Occipital lobe (tissue), 1 donor: ENCODE measurements at regions not wholly inside any gene's neighbourhood (a gene's known extent, or its start where the extent isn't known, plus 50 kb on each side); places are given as distances from the start of the nearest gene placed in this dataset.

Source experiments
- DNase-seq: peaks from one replicate; lab custom pipeline; 2025; lab: John Stamatoyannopoulos, UW

DNA sequence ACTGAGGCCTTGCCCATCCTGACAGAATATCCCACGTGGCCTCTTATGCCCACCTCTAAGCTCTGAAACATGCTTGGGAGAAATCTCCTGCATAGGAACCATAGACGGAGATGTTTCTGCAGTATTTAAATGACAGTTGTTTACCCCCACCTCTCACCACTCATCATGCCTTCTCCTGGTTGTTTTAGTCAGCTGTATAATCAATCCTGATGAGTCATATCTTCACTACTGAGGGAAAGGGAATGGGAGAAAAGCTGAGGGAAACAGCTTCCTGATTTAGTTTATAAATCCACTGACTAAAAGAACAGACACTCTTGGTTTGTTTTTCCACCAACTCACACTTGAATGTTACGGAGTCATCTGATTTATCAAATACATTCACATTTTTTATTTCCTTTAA lies 113.2 kb upstream of the TENT5A start:
- no peak for DNase-seq

DNA sequence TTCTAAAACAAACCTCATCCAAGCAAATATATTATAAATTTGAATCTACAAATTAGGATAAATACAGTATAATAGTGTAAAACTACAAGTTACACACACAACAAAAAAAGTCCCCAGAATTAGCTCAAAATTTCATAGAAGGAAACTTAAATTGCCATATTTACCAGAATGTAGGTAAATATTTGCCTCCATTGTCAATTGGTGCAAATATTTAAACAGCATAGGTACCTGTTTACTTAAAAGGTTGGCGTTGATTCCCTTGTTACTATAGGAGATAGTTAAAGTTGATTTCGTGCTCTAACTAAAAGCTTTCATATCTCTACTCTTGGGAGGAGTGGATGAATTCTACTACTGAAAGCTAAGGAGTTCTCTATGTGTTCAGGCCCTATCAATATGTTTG lies 111.6 kb upstream of the TENT5A start:
- no peak for DNase-seq

DNA sequence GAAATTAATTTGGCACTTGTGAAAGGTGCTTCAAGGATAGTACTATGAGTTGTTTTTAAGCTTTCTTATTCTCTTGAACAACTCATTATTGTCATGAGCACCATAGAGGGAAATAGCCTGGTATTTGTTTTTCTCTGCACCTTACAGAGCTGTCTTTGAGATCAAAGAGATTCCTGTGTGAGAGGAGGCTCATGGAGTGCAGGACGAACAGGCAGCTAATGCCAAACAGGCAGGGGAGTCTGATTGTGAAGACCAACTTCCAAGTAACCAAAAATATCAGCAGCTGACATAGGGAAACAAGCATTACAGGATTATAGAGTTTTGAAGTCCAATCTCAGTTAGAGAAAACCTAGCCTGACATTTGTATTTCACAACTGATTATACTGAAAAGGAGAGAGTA lies 110.6 kb upstream of the TENT5A start:
- DNase-seq, result no peak

DNA sequence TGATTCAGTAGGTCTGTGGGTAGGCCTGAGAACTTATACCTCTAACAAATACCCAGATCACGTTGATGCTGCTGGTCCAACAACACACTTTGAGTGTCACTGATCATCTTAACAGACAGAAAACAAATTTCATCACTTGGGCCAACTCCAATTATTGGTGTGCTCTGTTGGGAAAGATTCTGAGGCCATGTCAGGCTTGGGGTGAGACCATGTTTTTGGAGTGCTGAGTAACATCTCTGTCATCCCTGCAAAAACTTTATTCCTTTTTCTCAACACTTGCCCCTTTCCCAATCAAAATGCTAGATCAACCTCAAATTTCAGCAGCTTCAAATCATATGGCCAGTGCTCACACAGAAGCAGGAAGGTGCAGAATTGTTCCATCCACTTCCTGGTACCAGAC lies 108.8 kb upstream of the TENT5A start:
- no peak for DNase-seq

GRCh38 chr6:81859884-81860283 lies 107.4 kb upstream of the TENT5A start:
- no peak for DNase-seq

DNA sequence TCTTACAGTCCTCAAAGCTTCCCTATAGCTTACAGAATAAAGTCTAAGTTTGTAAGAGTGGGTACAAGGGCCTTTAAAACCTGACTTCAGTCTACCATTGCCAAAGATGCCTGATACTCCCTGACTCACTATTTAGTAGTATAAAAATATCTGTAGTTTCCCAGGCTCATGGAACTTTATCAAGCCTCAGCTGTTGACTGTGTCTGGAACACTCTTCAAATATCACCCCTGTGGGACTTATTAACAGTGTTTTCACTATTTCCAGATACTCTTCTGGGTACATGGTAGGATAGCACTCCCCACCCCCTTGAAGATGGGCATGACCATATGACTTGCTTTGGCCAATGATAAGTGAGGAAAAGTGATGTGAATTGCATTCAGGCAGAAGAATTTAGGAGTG lies 105.3 kb upstream of the TENT5A start:
- no peak for DNase-seq

DNA sequence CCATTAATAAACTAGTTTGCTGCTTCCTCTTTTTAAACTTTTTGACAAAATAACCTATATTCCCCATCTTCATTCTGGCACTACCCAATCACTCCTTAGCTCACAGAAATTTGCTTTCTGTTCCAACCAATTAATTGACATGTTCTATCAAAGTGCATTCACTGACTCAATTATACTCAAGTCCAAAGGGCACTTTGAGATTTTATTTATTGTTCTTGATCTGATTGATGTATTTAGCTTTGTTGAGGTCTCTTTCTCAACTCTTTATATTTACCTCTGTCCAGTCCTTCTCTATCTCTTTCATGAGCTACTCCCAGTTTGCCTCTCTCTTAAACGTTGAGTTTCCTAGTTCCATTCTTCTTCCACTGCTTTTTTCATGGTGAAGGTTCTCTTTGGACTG lies 104.4 kb upstream of the TENT5A start:
- DNase-seq, result no peak

GRCh38 chr6:81854474-81854873 lies 102.0 kb upstream of the TENT5A start:
- no peak for DNase-seq

- no peak for DNase-seq
Measured at GRCh38 chr6:81853975-81854374, 101.5 kb upstream of the TENT5A start.

- DNase-seq, result no peak
Measured at GRCh38 chr6:81849248-81849647, 96.8 kb upstream of the TENT5A start.

GRCh38 chr6:81847866-81848265 lies 95.4 kb upstream of the TENT5A start:
- no peak for DNase-seq

DNA sequence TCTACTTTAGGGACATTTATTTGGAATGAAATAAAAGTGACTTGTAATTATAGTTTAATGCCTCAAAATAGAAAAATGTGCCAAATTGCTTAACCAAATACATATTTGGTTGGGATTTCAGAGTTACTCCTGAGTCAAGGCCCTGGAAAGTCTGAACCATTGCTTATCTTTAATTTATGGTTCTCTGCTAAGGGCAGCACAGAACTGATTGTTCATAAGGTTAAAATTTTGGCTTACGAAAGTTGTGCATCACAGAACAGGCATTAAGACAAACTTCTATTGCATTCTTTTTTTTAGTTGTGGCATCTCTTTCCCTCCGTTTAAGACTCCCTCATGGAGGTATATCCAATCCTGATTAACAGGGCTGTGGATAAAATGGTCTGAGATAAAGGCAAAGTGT lies 92.2 kb upstream of the TENT5A start:
- no peak for DNase-seq

GRCh38 chr6:81843302-81843701 lies 90.8 kb upstream of the TENT5A start:
- DNase-seq, result no peak

- DNase-seq, result no peak
Measured at GRCh38 chr6:81842254-81842653, 89.8 kb upstream of the TENT5A start.

DNA sequence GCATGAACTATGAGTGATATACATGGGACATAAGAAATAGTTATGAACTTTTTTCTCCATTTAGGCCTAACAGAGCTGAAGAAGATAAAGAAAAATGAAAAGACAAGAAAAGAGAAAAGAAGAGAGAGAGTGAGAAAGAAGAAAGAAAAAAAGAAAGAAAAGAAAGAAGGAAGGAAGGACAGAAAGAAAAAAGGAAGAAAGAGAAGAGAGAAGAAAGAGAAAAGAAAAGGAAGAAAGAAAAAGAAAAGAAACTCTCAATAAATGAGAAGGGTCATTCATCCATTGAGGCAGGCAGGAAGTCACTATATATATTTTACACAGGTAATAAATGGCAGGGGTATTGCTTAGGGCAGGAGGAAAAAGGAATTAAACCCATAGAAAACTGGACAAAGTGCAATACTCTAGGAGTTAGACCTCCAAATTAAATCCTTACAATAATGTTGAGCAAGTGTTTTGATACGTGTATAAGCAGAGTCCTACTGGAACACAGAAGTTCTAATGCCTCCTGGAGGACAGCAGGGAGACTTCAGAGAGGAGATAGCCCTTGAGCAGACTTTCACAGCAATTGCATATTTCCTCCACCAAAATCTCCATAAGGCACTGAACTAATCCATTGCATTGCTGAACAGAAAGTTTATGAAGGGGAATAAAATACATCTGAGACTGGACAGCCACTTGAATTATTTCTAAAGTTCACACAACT lies 86.4 kb upstream of the TENT5A start:
- DNase-seq, result no peak

DNA sequence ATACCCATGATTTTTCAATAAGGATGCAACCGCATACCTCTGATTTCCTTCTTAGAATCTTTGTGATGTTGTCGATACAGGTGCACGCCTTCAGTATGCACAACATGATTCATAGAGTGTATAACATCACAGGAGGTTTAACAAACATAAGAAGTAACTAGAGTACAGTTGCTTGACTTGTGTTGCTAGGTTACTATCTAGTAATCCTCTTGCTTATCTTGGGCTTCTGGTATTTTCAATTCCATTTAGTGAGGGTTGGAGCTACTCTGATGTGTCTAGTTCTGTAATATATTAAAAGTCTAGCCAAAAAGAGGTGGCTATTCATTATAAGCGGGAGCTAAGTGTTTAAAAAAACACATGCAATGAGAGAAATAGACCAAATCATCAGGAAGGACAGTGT lies 85.5 kb upstream of the TENT5A start:
- no peak for DNase-seq

DNA sequence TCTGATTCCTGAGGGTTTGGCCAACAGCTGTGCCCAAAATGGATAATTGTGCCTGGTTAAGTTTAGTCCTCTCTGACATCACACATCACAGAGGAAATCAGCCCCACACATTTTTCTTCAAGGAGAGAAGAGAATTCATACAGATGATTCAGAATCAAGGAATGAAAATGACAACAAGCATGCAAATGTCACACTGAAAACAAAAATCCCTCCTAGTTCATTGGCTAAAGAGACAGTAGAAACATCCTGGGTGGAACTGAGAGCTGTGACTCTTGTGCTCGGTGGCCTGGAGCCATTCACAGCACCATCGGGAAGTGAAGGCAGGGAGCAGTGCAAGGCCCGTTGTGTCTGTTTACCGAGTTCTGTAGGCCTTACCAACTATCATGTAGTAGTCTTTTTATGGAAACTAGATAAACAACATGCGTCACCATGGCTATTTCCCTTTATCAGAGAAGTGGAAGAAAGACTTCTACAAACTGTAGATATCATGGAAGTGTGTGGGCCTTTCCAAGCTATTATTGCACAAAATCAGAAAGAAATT lies 81.7 kb upstream of the TENT5A start:
- no peak for DNase-seq

- no peak for DNase-seq
Measured at GRCh38 chr6:81832304-81832703, 79.8 kb upstream of the TENT5A start.

GRCh38 chr6:81831274-81831673 lies 78.8 kb upstream of the TENT5A start:
- no peak for DNase-seq

- DNase-seq, result no peak
Measured at GRCh38 chr6:81826784-81827183, 74.3 kb upstream of the TENT5A start.

DNA sequence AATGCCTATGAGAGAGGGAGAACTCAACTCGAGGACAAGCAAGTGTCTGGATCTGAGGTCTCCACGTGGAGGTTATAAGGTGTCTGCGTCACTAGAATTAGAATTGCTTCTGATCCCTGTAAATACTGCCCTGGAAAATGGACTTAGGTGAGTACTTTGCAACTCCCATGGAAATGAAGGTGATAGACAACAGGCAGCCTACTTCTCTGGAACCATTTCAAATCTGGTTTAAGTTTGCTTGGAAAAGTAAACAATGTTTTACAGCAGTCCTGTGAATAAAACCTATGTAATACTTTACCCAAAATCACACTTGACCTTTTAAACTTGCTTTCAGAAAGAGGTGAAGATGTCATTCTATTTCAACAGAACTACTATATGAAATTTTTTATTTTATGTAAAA lies 70.1 kb upstream of the TENT5A start:
- no peak for DNase-seq

DNA sequence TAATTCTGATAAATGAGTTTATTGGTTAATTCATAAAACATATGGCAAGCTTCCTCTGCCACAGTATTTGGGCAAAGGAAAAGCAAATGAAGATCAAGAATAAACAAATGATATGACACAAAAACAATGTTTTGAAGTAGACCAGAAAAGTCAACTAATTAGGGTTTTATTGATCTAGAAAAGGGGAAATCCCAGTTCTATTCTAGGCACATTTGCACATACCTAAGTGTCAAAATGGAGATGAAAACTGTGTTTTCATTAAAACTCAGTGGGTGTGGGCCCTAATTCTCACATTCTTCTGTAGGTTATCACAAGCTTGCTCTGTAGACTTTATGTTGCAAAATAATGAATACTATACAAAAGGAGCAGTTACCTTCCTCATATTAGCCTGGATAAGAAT lies 69.0 kb upstream of the TENT5A start:
- DNase-seq, result no peak

DNA sequence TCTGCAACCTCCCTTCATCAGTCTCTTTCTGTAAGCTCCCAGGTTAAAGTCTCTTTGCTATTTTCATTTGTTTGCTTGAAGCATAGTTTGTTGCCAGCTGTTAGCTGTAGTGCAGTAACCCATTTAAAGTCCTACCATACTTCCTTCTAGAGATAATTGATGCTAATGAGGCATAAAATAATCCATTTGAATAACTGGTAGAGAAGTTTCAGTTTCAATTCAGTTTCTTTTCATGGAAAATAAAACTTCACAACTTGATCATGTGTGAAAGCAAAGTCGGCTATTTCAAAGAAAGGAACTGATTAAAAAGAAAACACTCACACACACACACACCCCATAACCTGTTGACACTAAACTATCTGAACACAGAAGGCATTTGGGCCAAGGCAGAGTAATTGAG lies 68.5 kb upstream of the TENT5A start:
- no peak for DNase-seq

GRCh38 chr6:81820422-81820821 lies 67.9 kb upstream of the TENT5A start:
- no peak for DNase-seq
